ENCODE measurements at regions not wholly inside any gene's neighbourhood (a gene's known extent, or its start where the extent isn't known, plus 50 kb on each side); places are given as distances from the start of the nearest gene placed in this dataset.

- DNase-seq (ENCODE audit: extremely low read depth in 1 of 2, low read depth in 1 of 2): no peak
Observed at GRCh38 chr3:111244760-111245159, 173.1 kb downstream of the NECTIN3 start.

GRCh38 chr3:111246967-111247760 lies 175.5 kb downstream of the NECTIN3 start:
- no peak for DNase-seq (ENCODE audit: extremely low read depth in 1 of 2, low read depth in 1 of 2)

GRCh38 chr3:111248406-111248805 lies 176.8 kb downstream of the NECTIN3 start:
- no peak for DNase-seq (ENCODE audit: extremely low read depth in 1 of 2, low read depth in 1 of 2)

GRCh38 chr3:111249421-111249820 lies 177.8 kb downstream of the NECTIN3 start:
- no peak for DNase-seq (ENCODE audit: extremely low read depth in 1 of 2, low read depth in 1 of 2)

- no peak for DNase-seq (ENCODE audit: extremely low read depth in 1 of 2, low read depth in 1 of 2)
Observed at GRCh38 chr3:111252779-111253178, 181.2 kb downstream of the NECTIN3 start.

- DNase-seq (ENCODE audit: extremely low read depth in 1 of 2, low read depth in 1 of 2): no peak
Observed at GRCh38 chr3:111253733-111254132, 182.1 kb downstream of the NECTIN3 start.

GRCh38 chr3:111260878-111261277 lies 189.3 kb downstream of the NECTIN3 start:
- DNase-seq (ENCODE audit: extremely low read depth in 1 of 2, low read depth in 1 of 2): no peak

GRCh38 chr3:111269777-111270176 lies 198.2 kb downstream of the NECTIN3 start:
- DNase-seq (ENCODE audit: extremely low read depth in 1 of 2, low read depth in 1 of 2): no peak

GRCh38 chr3:111277226-111277625 lies 205.6 kb downstream of the NECTIN3 start:
- DNase-seq (ENCODE audit: extremely low read depth in 1 of 2, low read depth in 1 of 2): no peak

- no peak for DNase-seq (ENCODE audit: extremely low read depth in 1 of 2, low read depth in 1 of 2)
Observed at GRCh38 chr3:111278959-111279358, 207.3 kb downstream of the NECTIN3 start.

GRCh38 chr3:111282024-111282423 lies 210.4 kb downstream of the NECTIN3 start:
- DNase-seq (ENCODE audit: extremely low read depth in 1 of 2, low read depth in 1 of 2): no peak

- no peak for DNase-seq (ENCODE audit: extremely low read depth in 1 of 2, low read depth in 1 of 2)
Observed at GRCh38 chr3:111283165-111283564, 211.5 kb downstream of the NECTIN3 start.

GRCh38 chr3:111284503-111285183 lies 213.0 kb downstream of the NECTIN3 start:
- DNase-seq (ENCODE audit: extremely low read depth in 1 of 2, low read depth in 1 of 2): no peak

GRCh38 chr3:111285184-111285538 lies 213.5 kb downstream of the NECTIN3 start:
- DNase-seq (ENCODE audit: extremely low read depth in 1 of 2, low read depth in 1 of 2): no peak

GRCh38 chr3:111285694-111286093 lies 214.1 kb downstream of the NECTIN3 start:
- no peak for DNase-seq (ENCODE audit: extremely low read depth in 1 of 2, low read depth in 1 of 2)

GRCh38 chr3:111286746-111287145 lies 215.1 kb downstream of the NECTIN3 start:
- DNase-seq (ENCODE audit: extremely low read depth in 1 of 2, low read depth in 1 of 2): no peak

- no peak for DNase-seq (ENCODE audit: extremely low read depth in 1 of 2, low read depth in 1 of 2)
Observed at GRCh38 chr3:111292117-111292516, 220.5 kb downstream of the NECTIN3 start.

- DNase-seq (ENCODE audit: extremely low read depth in 1 of 2, low read depth in 1 of 2): no peak
Observed at GRCh38 chr3:111299192-111299615, 227.6 kb downstream of the NECTIN3 start.

- DNase-seq (ENCODE audit: extremely low read depth in 1 of 2, low read depth in 1 of 2): no peak
Observed at GRCh38 chr3:111301238-111301798, 229.7 kb downstream of the NECTIN3 start.

GRCh38 chr3:111302063-111302462 lies 230.4 kb downstream of the NECTIN3 start:
- no peak for DNase-seq (ENCODE audit: extremely low read depth in 1 of 2, low read depth in 1 of 2)

- no peak for DNase-seq (ENCODE audit: extremely low read depth in 1 of 2, low read depth in 1 of 2)
Observed at GRCh38 chr3:111303760-111304159, 232.1 kb downstream of the NECTIN3 start.

GRCh38 chr3:111307676-111308075 lies 234.3 kb upstream of the CD96 start:
- DNase-seq (ENCODE audit: extremely low read depth in 1 of 2, low read depth in 1 of 2): no peak
